HG03060 (cell line): ENCODE measurements at regions not wholly inside any gene's neighbourhood (a gene's known extent, or its start where the extent isn't known, plus 50 kb on each side); places are given as distances from the start of the nearest gene placed in this dataset.
A peak's percentile ranks its signal among the peaks of the same experiment; 100 is the strongest.
"Not testable (repeated sequence)": the region's sequence is repeated elsewhere in the genome, so short reads cannot be mapped to it uniquely, and the experiment has no call there.

Experiments used
- ATAC-seq: cut with Tn5 transposase; IDR thresholded peaks from one replicate; pipeline ENCODE4 v1.9.1; 2021; ENCODE audit warnings: low read depth, moderate number of reproducible peaks; ENCODE audit not compliant: unreplicated experiment

- no peak for ATAC-seq
Observed at GRCh38 chr4:144362366-144362765, 221.8 kb upstream of the GYPA start.

DNA sequence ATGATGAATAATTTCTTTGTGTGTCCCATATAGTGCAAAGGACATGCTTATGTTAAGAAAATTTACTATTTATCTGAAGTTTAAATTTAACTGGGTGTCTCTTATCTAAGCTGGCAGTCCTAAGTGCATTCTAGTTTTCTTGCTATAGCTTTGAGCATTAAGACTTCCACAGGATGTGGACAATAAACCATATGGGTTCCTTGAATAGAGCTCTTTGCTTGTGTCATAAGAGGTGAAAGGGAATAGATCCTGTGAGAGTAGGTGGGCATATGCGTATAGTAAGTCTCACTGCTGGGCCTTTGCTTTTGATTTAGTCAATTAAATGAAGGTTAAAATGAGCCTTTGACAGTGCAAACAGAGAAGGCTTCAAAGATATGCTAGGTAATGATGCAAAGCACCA is 223.4 kb upstream of the GYPA start:
- ATAC-seq, result no peak

DNA sequence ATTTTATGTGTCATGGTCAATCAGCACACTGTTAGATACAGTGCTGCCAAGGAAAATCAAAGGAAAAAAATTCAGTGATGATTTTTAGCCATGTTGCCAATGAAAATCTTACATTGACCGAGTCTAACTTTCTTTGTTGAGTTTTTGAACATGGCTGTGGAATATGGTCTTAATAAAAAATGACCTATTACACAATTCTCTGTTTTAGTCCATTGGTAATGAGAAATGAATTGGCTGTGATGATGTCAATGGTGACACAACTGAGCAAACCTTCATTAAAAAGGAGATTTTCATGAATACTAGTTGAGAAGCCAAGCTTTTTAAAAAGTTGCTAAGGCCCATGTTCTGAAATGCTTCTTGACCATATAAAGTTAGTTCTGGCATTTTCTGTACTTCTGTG is 225.9 kb upstream of the GYPA start:
- no peak for ATAC-seq

- ATAC-seq, result no peak
Observed at GRCh38 chr4:144371485-144371884, 231.0 kb upstream of the GYPA start.

DNA sequence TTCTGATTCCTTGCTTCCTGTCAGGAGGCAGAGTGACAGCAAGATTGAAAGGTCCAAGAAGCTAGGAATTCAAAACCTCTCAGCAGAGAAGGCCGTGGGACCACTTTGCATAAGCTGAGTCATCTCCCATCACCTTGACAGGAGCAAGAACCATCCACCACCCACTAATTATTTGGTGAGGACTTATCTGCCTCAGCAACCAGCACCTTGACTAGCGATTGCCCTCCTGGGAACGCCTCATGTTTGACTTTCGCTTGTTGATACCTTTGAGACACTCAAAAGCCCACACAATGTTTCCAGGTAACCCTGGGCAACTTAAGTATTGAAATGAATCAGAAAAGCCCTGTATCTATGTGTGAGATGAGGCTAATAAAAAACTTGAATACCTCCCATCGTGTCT is 233.5 kb upstream of the GYPA start:
- peak; percentile 84 for ATAC-seq

DNA sequence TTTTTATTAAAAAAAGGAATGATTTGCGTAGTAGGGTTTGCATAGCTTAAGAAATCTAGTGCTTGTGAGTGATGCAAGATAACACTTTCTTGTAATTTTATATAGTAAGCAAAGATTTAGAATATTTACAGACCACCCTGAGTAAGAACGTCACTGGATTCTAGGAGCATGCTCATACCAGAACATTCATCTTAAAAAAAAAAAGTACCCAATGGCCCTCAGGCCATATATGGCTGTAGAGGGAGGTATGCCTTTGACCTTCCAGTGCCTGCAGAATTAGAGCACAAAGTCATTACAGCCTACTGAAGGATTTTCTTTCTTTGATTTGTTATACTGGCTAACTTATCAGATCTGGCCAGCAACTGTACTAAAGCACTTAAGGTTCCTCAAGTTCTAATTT is 236.3 kb upstream of the GYPA start:
- ATAC-seq, result no peak

DNA sequence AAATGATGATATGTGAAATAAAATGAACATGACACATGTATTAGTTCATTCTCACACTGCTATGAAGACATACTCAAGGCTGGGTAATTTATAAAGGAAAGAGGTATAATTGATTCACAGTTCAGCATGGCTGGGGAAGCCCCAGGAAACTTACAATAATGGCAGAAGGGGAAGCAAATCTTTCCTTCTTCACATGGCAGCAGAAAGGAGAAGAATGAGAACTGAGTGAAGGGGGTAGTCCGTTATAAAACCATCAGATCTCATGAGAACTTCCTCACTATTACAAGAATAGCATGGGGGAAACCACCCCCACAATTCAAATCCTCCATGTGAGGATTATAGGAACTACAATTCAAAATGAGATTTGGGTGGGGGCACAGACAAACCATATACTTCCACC is 243.9 kb upstream of the GYPA start:
- no peak for ATAC-seq

- ATAC-seq, result peak; percentile 95
Observed at GRCh38 chr4:144399927-144400326, 246.0 kb upstream of the HHIP start.

- ATAC-seq, result no peak
Observed at GRCh38 chr4:144402176-144402575, 243.8 kb upstream of the HHIP start.

GRCh38 chr4:144402999-144403398 is 243.0 kb upstream of the HHIP start:
- no peak for ATAC-seq

GRCh38 chr4:144403893-144404292 is 242.1 kb upstream of the HHIP start:
- ATAC-seq, result no peak

GRCh38 chr4:144409525-144409924 is 236.4 kb upstream of the HHIP start:
- no peak for ATAC-seq

GRCh38 chr4:144410230-144410783 is 235.6 kb upstream of the HHIP start:
- ATAC-seq, result no peak

DNA sequence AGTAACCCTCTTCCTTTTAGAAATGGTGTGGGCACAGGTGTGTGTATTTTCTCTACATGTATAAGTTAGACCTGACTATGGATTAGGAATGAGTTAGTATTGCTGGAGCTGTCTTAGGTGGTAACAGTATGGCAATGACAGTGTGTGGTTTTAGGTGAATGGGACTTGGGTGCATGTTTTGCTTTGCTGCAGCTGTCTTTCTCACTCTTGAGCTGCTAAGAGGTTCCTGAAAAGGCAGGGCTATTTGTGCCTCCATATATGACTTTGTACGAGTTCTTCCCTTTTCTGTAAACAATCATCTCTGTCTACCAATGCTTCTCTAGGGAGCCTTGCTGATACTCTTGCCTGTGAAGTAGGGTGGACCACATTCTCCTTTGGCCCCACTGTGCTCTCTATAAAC is 234.8 kb upstream of the HHIP start:
- ATAC-seq, result no peak

GRCh38 chr4:144411700-144412099 is 234.3 kb upstream of the HHIP start:
- ATAC-seq, result no peak

GRCh38 chr4:144421056-144421455 is 224.9 kb upstream of the HHIP start:
- no peak for ATAC-seq

GRCh38 chr4:144421839-144422565 is 224.0 kb upstream of the HHIP start:
- ATAC-seq, result no peak

GRCh38 chr4:144423930-144424329 is 222.0 kb upstream of the HHIP start:
- no peak for ATAC-seq

GRCh38 chr4:144426023-144426422 is 219.9 kb upstream of the HHIP start:
- ATAC-seq, result not testable (repeated sequence)

- ATAC-seq, result no peak
Observed at GRCh38 chr4:144442713-144443112, 203.2 kb upstream of the HHIP start.

GRCh38 chr4:144449611-144450010 is 196.3 kb upstream of the HHIP start:
- no peak for ATAC-seq

- ATAC-seq, result no peak
Observed at GRCh38 chr4:144450526-144450925, 195.4 kb upstream of the HHIP start.
